Fibroblast of villous mesenchyme (primary cell): ENCODE measurements at regions not wholly inside any gene's neighbourhood (a gene's known extent, or its start where the extent isn't known, plus 50 kb on each side); places are given as distances from the start of the nearest gene placed in this dataset.

Experiments used
- DNase-seq: peaks from one replicate; pipeline ENCODE4 v3.0.0-alpha.2; 2010; ENCODE audit warnings: low read depth
- H3K4me3 ChIP-seq: 2 replicates; pipeline ENCODE4 v1.5.1; 2011; ENCODE audit warnings: low read depth, mild to moderate bottlenecking, low read length
- CTCF ChIP-seq: IDR thresholded peaks from 2 replicates; pipeline ENCODE4 v1.5.1; 2012; ENCODE audit warnings: low read depth, mild to moderate bottlenecking, low read length; ENCODE audit not compliant: insufficient read depth

GRCh38 chr18:51458861-51459260 is 261.4 kb upstream of the MEX3C start:
- no peak for TF ChIP-seq CTCF
- H3K4me3 ChIP-seq, result no peak overlapping the region
- DNase-seq, result no peak

GRCh38 chr18:51461956-51462355 is 264.5 kb upstream of the MEX3C start:
- no peak overlapping the region for H3K4me3 ChIP-seq
- TF ChIP-seq CTCF, result no peak
- peak; percentile 28 for DNase-seq

GRCh38 chr18:51463483-51464136 is 266.1 kb upstream of the MEX3C start:
- no peak for DNase-seq
- no peak for TF ChIP-seq CTCF
- no peak overlapping the region for H3K4me3 ChIP-seq

GRCh38 chr18:51478908-51479307 is 281.4 kb upstream of the MEX3C start:
- DNase-seq, result no peak
- no peak for TF ChIP-seq CTCF
- H3K4me3 ChIP-seq, result no peak overlapping the region

GRCh38 chr18:51479736-51480135 is 282.3 kb upstream of the MEX3C start:
- DNase-seq, result no peak
- H3K4me3 ChIP-seq, result no peak overlapping the region
- TF ChIP-seq CTCF, result no peak

GRCh38 chr18:51480407-51481261 is 283.2 kb upstream of the MEX3C start:
- no peak overlapping the region for H3K4me3 ChIP-seq
- no peak for DNase-seq
- TF ChIP-seq CTCF, result no peak
